OCI-LY1 (cell line): ENCODE measurements at regions not wholly inside any gene's neighbourhood (a gene's known extent, or its start where the extent isn't known, plus 50 kb on each side); places are given as distances from the start of the nearest gene placed in this dataset.

Experiments used
- H2AFZ ChIP-seq: fragments of 200-600 bp; sonication (generic), shearing (Covaris generic); 2 replicates; pipeline ENCODE4 v1.6.0; 2014; ENCODE audit warnings: antibody characterized with exemption, mild to moderate bottlenecking, low read length
- H3F3A ChIP-seq: fragments of 200-600 bp; sonication (generic), shearing (Covaris generic); 2 replicates; pipeline ENCODE4 v1.6.0; 2014; ENCODE audit warnings: mild to moderate bottlenecking, antibody characterized with exemption, low read length, moderate library complexity; ENCODE audit not compliant: insufficient read depth
- H3K27ac ChIP-seq: fragments of 200-600 bp; sonication (generic); 2 replicates; pipeline ENCODE4 v1.5.1; 2014; ENCODE audit warnings: low read length, mixed run types, mild to moderate bottlenecking, low read depth; ENCODE audit not compliant: poor library complexity, severe bottlenecking
- H3K27me3 ChIP-seq: fragments of 200-600 bp; sonication (generic); 2 replicates; pipeline ENCODE4 v1.6.0; 2014; ENCODE audit warnings: antibody characterized with exemption, mild to moderate bottlenecking, low read length, moderate library complexity; ENCODE audit not compliant: insufficient read depth
- H3K36me3 ChIP-seq: fragments of 200-600 bp; sonication (generic); 2 replicates; pipeline ENCODE4 v1.6.1; 2014; ENCODE audit warnings: mild to moderate bottlenecking, antibody characterized with exemption, low read length, moderate library complexity, mixed read lengths; ENCODE audit not compliant: insufficient read depth
- H3K4me1 ChIP-seq: fragments of 200-600 bp; sonication (generic); 2 replicates; pipeline ENCODE4 v1.5.1; 2014; ENCODE audit warnings: mild to moderate bottlenecking, low read length, moderate library complexity; ENCODE audit not compliant: insufficient read depth, severe bottlenecking
- H3K4me2 ChIP-seq: fragments of 200-600 bp; sonication (generic), shearing (Covaris generic); 2 replicates; pipeline ENCODE4 v1.6.1; 2014; ENCODE audit warnings: low read length
- H3K4me3 ChIP-seq: fragments of 200-600 bp; sonication (generic); 2 replicates; pipeline ENCODE4 v1.5.1; 2014; ENCODE audit warnings: low read length, low read depth, mild to moderate bottlenecking, mixed read lengths; ENCODE audit not compliant: poor library complexity, severe bottlenecking
- H3K79me2 ChIP-seq: fragments of 200-600 bp; shearing (Covaris generic); 2 replicates; pipeline ENCODE4 v1.6.1; 2016; ENCODE audit warnings: mixed run types, low read length, mixed read lengths; ENCODE audit not compliant: insufficient read depth
- H3K9ac ChIP-seq: fragments of 200-600 bp; sonication (generic), shearing (Covaris generic); 2 replicates; pipeline ENCODE4 v1.6.1; 2014; ENCODE audit warnings: mild to moderate bottlenecking, low read length, mixed read lengths
- H3K9me2 ChIP-seq: fragments of 200-600 bp; sonication (generic), shearing (Covaris generic); 2 replicates; pipeline ENCODE4 v1.6.1; 2014; ENCODE audit warnings: low read depth, mild to moderate bottlenecking, low read length, mixed read lengths
- H3K9me3 ChIP-seq: fragments of 200-600 bp; shearing (Covaris generic); 2 replicates; pipeline ENCODE4 v1.6.1; 2014; ENCODE audit warnings: low read length, mixed read lengths
- H4K20me1 ChIP-seq: fragments of 200-600 bp; sonication (generic), shearing (Covaris generic); 2 replicates; pipeline ENCODE4 v1.6.0; 2016; ENCODE audit warnings: mild to moderate bottlenecking, low read length; ENCODE audit not compliant: insufficient read depth
- CTCF ChIP-seq: fragments of 200-600 bp; sonication (generic), shearing (Covaris generic); IDR thresholded peaks from 2 replicates; pipeline ENCODE4 v1.5.1; 2017; ENCODE audit warnings: mild to moderate bottlenecking, antibody characterized with exemption, low read length, moderate library complexity, mixed read lengths
- EZH2 ChIP-seq: fragments of 200-600 bp; sonication (generic), shearing (Covaris generic); IDR thresholded peaks from 2 replicates; pipeline ENCODE4 v1.8.0; 2017; ENCODE audit warnings: borderline replicate concordance, mixed run types, mild to moderate bottlenecking, antibody characterized with exemption, low read length, moderate library complexity, mixed read lengths

DNA sequence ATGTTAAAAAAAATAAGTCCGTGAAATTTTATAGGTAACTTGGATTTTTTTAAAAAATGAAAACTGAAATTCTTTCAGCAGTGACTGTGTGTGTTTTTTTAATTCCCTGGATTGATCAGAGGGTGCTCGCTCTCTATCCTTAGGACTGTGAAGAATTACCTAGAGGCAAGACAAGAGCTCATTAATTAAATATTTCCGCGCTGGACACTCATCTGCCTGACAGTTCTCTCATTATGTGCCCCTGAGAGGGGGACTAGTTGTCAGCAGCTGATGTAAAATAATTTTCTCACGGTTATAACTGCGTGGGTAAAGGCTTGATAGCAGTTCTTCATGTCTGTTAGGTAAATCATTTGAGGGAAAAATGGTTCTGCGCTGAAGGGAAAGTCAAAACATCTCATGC lies 101.3 kb downstream of the PTCSC3 start:
- no peak overlapping the region for H3K4me3 ChIP-seq
- no peaks in the 10 kb centered on the region for H3K9me3 ChIP-seq
- no peaks in the 10 kb centered on the region for H3K27me3 ChIP-seq
- H4K20me1 ChIP-seq: no peaks in the 10 kb centered on the region
- TF ChIP-seq EZH2: no peak
- TF ChIP-seq CTCF: no peak
- H3K4me2 ChIP-seq: no peak overlapping the region
- H3K79me2 ChIP-seq: no peaks in the 10 kb centered on the region
- no peaks in the 10 kb centered on the region for H3K9me2 ChIP-seq
- no peaks in the 10 kb centered on the region for H3K4me1 ChIP-seq
- H3K9ac ChIP-seq: no peak overlapping the region
- no peaks in the 10 kb centered on the region for H3K36me3 ChIP-seq
- no peaks in the 10 kb centered on the region for H3F3A ChIP-seq
- no peak overlapping the region for H2AFZ ChIP-seq
- no peak overlapping the region for H3K27ac ChIP-seq

GRCh38 chr14:36070720-36071043 lies 105.8 kb downstream of the PTCSC3 start:
- no peak overlapping the region for H3K9ac ChIP-seq
- H3K27me3 ChIP-seq: no peaks in the 10 kb centered on the region
- H3K79me2 ChIP-seq: no peaks in the 10 kb centered on the region
- H3K9me2 ChIP-seq: no peaks in the 10 kb centered on the region
- no peaks in the 10 kb centered on the region for H3K9me3 ChIP-seq
- no peak for TF ChIP-seq EZH2
- TF ChIP-seq CTCF: no peak
- H3K4me1 ChIP-seq: peaks cover 7% of the 10 kb centered on the region
- no peak overlapping the region for H3K4me3 ChIP-seq
- no peaks in the 10 kb centered on the region for H3K36me3 ChIP-seq
- H3K27ac ChIP-seq: no peak overlapping the region
- no peaks in the 10 kb centered on the region for H4K20me1 ChIP-seq
- H3K4me2 ChIP-seq: no peak overlapping the region
- no peak overlapping the region for H2AFZ ChIP-seq
- H3F3A ChIP-seq: no peaks in the 10 kb centered on the region

- TF ChIP-seq EZH2: no peak
- peak; percentile 72 for TF ChIP-seq CTCF
- Histone ChIP-seq H3K27me3 (no peaks in the 10 kb centered on the region), H3K36me3 (no peaks in the 10 kb centered on the region), H3K9me2 (no peaks in the 10 kb centered on the region), H3K4me3 (no peak overlapping the region), H2AFZ (no peak overlapping the region), H3F3A (no peaks in the 10 kb centered on the region), H3K9ac (no peak overlapping the region), H3K4me2 (no peak overlapping the region), H3K9me3 (no peaks in the 10 kb centered on the region), H3K4me1 (peaks cover 7% of the 10 kb centered on the region), H3K79me2 (no peaks in the 10 kb centered on the region), H3K27ac (no peak overlapping the region), H4K20me1 (no peaks in the 10 kb centered on the region)
Observed at GRCh38 chr14:36070031-36070719, 106.3 kb downstream of the PTCSC3 start.
